ENCODE measurements at regions not wholly inside any gene's neighbourhood (a gene's known extent, or its start where the extent isn't known, plus 50 kb on each side); places are given as distances from the start of the nearest gene placed in this dataset.
"Not testable (repeated sequence)": the region's sequence is repeated elsewhere in the genome, so short reads cannot be mapped to it uniquely, and the experiment has no call there.

DNA sequence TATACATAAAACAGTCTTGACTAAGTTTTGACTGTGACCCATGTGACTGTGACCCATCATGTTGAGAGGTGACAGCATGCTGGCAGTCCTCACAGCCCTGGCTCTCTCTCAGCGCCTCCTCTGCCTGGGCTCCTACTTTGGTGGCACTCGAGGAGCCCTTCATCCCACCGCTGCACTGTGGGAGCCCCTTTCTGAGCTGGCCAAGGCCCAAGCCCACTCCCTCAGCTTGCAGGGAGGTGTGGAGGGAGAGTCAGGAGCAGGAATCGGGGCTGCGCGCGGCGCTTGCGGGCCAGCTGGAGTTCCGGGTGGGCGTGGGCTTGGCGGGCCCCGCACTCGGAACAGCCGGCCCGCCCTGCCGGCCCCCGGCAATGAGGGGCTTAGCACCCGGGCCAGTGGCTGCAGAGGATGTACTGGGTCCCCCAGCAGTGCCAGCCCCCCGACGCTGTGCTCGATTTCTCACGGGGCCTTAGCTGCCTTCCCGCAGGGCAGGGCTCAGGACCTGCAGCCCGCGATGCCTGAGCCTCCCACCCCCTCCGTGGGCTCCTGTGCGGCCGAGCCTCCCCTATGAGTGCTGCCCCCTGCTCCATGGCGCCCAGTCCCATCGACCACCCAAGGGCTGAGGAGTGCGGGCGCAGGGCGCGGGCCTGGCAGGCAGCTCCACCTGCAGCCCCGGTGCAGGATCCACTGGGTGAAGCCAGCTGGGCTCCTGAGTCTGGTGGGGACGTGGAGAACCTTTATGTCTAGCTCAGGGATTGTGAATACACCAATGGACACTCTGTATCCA, 955.9 kb upstream of the FAT3 start:
- TF ChIP-seq, protein P1, sequence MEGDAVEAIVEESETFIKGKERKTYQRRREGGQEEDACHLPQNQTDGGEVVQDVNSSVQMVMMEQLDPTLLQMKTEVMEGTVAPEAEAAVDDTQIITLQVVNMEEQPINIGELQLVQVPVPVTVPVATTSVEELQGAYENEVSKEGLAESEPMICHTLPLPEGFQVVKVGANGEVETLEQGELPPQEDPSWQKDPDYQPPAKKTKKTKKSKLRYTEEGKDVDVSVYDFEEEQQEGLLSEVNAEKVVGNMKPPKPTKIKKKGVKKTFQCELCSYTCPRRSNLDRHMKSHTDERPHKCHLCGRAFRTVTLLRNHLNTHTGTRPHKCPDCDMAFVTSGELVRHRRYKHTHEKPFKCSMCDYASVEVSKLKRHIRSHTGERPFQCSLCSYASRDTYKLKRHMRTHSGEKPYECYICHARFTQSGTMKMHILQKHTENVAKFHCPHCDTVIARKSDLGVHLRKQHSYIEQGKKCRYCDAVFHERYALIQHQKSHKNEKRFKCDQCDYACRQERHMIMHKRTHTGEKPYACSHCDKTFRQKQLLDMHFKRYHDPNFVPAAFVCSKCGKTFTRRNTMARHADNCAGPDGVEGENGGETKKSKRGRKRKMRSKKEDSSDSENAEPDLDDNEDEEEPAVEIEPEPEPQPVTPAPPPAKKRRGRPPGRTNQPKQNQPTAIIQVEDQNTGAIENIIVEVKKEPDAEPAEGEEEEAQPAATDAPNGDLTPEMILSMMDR (IDR thresholded peaks at IDR 0.05), result not testable (repeated sequence)
- not testable (repeated sequence) for TF ChIP-seq POLR2A (IDR thresholded peaks at IDR 0.05)
